MG63 (cell line): ENCODE measurements at regions not wholly inside any gene's neighbourhood (a gene's known extent, or its start where the extent isn't known, plus 50 kb on each side); places are given as distances from the start of the nearest gene placed in this dataset.

Source experiments
- DNase-seq: peaks from one replicate; pipeline ENCODE4 v3.0.0-alpha.2; 2020
- H3K27me3 ChIP-seq: fragments of 250-450 bp; sonication (Bioruptor Pico); 2 replicates; pipeline ENCODE4 v1.5.1; 2020; ENCODE audit warnings: mild to moderate bottlenecking, moderate library complexity
- H3K36me3 ChIP-seq: fragments of 250-450 bp; sonication (Bioruptor Pico); 2 replicates; pipeline ENCODE4 v1.5.1; 2020; ENCODE audit warnings: mild to moderate bottlenecking, moderate library complexity
- H3K4me3 ChIP-seq: fragments of 250-450 bp; sonication (Bioruptor Pico); 2 replicates; pipeline ENCODE4 v1.5.1; 2020; ENCODE audit warnings: mild to moderate bottlenecking, moderate library complexity
- H3K9me3 ChIP-seq: fragments of 250-450 bp; sonication (Bioruptor Pico); 2 replicates; pipeline ENCODE4 v1.5.1; 2020; ENCODE audit warnings: mild to moderate bottlenecking, moderate library complexity

GRCh38 chr16:77579351-77579891, 142.9 kb upstream of the NUDT7 start:
- Histone ChIP-seq H3K9me3 (no peaks in the 10 kb centered on the region), H3K27me3 (no peaks in the 10 kb centered on the region), H3K36me3 (no peaks in the 10 kb centered on the region), H3K4me3 (no peak overlapping the region)
- no peak for DNase-seq

DNA sequence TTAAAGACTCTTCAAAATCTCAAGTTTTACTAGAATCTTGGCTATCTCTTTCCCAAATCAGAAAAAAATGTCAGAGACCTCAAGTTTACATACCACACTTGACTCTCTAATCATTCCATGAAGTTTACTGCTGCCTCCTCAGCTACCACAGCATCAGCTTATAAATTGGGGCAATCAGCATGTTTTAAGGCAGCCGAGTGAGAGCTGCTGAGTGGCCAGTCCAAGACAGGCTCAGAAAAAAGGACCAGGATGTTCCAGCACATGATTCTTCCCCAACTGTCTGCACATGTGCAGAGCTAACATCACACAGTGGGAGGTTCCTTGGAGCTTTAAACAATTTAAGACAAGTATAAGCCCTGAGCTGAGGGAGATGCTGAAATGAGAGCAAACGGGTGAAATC, 140.6 kb upstream of the NUDT7 start:
- no peaks in the 10 kb centered on the region for H3K9me3 ChIP-seq
- no peak for DNase-seq
- no peaks in the 10 kb centered on the region for H3K36me3 ChIP-seq
- H3K4me3 ChIP-seq: no peak overlapping the region
- no peaks in the 10 kb centered on the region for H3K27me3 ChIP-seq

DNA sequence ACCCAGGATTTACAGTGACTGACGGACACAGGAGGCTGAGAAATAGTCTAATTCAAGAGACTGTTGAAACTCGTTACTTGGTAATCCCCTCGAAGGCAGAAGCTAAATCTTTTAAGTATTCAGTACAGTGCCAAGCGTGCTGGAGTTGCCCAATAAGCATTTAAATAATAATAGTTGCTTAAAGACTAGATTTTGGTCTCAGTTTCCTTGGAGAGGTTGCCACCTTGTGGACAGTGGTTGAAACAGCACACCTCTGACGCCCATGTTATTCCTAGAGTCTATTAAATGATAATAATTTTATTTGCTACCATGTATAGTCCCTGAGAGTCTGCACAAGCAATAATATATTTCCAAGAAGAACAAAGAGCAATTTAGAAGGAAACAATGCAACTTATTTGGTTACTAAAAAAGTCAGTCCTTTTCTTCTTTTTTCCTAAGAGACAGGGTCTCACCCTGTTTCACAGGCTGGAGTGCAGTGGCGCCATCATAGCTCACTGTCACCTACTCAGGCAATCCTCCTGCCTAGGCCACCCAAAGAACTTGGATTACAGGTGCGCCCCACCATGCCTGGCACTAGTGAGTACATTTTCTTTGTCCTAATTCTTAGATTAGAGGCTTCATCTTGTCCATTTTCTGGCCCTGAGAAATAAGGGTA, 138.0 kb upstream of the NUDT7 start:
- H3K4me3 ChIP-seq: no peak overlapping the region
- H3K9me3 ChIP-seq: no peaks in the 10 kb centered on the region
- no peaks in the 10 kb centered on the region for H3K36me3 ChIP-seq
- DNase-seq: peak; percentile 16
- no peaks in the 10 kb centered on the region for H3K27me3 ChIP-seq

GRCh38 chr16:77585379-77586251, 136.7 kb upstream of the NUDT7 start:
- H3K4me3 ChIP-seq: no peak overlapping the region
- H3K9me3 ChIP-seq: no peaks in the 10 kb centered on the region
- H3K27me3 ChIP-seq: no peaks in the 10 kb centered on the region
- peak; percentile 79 for DNase-seq
- no peaks in the 10 kb centered on the region for H3K36me3 ChIP-seq

GRCh38 chr16:77588389-77588788, 133.9 kb upstream of the NUDT7 start:
- Histone ChIP-seq H3K27me3 (no peaks in the 10 kb centered on the region), H3K4me3 (no peak overlapping the region), H3K36me3 (no peaks in the 10 kb centered on the region), H3K9me3 (no peaks in the 10 kb centered on the region)
- DNase-seq: no peak

DNA sequence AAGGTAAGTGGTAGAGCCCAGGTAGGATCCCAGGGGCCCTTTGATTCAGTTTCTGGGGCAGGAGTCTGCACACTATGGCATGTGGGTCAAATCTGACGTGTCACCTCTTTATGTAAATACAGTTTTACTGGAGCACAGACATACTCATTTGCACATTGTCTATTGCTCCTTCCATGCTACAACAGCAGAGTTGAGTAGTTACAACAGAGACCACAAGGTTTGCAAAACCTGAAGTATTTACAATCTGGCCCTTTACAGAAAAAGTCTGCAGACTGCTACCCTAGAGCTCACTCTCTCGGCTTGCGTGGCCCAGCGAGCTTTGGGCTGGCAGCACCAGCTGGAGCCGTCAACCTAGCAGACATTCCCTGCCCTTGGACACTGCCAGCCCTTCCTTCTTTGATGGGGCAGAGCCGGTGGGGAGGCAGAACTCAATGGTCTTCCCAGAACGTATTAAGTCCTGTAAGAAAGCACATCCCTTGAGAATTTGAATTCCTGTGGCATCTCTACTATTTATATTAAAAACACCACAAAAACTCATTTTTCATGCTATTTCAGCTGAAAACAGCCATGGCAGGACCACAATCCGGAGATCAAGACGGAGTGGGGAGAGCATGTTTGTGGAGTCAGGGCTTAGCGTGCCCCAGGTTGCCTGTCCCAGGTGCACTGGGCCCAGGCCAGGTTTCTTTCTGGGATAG, 133.1 kb upstream of the NUDT7 start:
- H3K9me3 ChIP-seq: no peaks in the 10 kb centered on the region
- no peak for DNase-seq
- no peak overlapping the region for H3K4me3 ChIP-seq
- no peaks in the 10 kb centered on the region for H3K27me3 ChIP-seq
- H3K36me3 ChIP-seq: no peaks in the 10 kb centered on the region

DNA sequence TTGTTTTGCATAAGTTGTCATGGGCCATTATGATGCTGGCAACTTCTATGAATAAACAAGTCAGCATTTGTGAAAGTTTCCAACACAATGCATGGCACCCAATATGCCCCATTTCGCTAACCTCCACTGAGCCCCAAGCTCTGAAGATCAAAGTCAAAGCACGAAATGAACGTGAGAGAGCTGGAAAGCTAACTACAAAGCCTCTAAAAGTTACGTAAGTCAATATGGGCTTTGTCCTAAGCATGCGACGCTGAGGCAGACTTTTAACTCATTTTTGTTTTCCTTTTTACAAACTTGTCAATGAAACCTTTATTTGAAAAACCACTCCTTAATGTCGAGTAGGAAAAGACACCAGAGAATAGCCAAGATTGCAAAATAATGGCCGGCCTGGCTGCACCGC, 131.6 kb upstream of the NUDT7 start:
- H3K4me3 ChIP-seq: no peak overlapping the region

GRCh38 chr16:77591347-77591746, 131.0 kb upstream of the NUDT7 start:
- Histone ChIP-seq H3K36me3 (no peaks in the 10 kb centered on the region), H3K9me3 (no peaks in the 10 kb centered on the region), H3K27me3 (no peaks in the 10 kb centered on the region), H3K4me3 (no peak overlapping the region)
- DNase-seq: no peak

More for the DNA sequence above, 131.6 kb upstream of the NUDT7 start:
- Histone ChIP-seq H3K27me3 (no peaks in the 10 kb centered on the region), H3K9me3 (no peaks in the 10 kb centered on the region), H3K36me3 (no peaks in the 10 kb centered on the region)
- DNase-seq: no peak

DNA sequence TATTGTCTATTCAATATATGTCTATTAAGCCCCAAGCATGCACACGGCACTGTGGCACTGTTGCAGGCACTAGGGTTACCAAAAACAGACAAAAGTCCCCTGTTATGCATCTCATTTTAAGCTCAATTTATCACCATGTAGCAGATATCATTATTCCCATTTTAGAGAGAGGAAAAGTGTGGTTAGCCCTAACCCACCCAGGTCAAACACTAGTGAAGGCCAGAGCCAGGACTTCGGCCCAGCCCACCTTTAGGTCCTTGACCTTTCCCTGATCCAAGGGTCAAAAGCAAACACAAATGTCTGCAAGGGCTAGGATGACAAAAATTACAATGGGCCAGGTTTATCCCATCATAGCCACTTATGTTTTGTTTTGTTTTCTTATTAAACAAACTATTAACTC, 130.3 kb upstream of the NUDT7 start:
- H3K9me3 ChIP-seq: no peaks in the 10 kb centered on the region
- DNase-seq: no peak
- no peak overlapping the region for H3K4me3 ChIP-seq
- no peaks in the 10 kb centered on the region for H3K36me3 ChIP-seq
- H3K27me3 ChIP-seq: no peaks in the 10 kb centered on the region

GRCh38 chr16:77594057-77594456, 128.3 kb upstream of the NUDT7 start:
- DNase-seq: no peak
- H3K27me3 ChIP-seq: no peaks in the 10 kb centered on the region
- H3K36me3 ChIP-seq: no peaks in the 10 kb centered on the region
- H3K4me3 ChIP-seq: no peak overlapping the region
- no peaks in the 10 kb centered on the region for H3K9me3 ChIP-seq

DNA sequence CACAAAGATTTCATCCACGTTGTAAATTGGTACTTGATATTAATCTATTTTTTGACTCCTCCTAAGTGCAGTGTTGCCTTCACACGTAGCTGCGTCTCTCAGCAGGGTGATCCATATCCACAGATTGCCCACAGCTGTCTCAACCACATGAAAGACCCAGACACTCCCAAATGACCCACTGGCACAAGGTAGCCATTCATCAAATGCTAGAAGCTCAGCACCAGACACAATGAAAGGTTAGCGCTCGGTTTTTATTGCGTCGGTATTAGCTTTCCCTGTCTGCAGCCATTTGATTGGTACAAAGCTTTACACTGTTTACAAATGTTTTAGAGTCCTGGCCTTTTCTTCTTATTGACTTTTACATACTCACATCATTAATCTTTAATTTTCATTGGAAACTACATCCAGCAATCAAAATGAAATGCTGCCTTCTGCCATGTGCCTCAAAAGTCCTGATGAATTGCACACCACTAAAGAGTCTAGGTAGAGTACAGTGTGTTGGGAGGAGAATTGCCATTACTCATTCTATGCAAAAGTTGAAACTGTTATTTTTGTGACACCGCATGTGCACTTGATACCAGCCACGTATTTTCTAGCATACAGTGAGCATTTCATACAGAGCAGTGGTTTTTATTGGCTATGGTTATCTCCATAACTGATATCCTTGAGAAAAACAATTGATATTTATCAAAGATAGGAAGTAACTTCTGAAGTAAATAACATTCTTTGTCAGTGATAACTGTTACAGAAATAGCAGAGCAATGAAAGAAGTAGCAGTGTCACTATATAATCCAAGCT, 127.3 kb upstream of the NUDT7 start:
- Histone ChIP-seq H3K4me3 (no peak overlapping the region), H3K36me3 (no peaks in the 10 kb centered on the region), H3K9me3 (no peaks in the 10 kb centered on the region), H3K27me3 (no peaks in the 10 kb centered on the region)
- no peak for DNase-seq

DNA sequence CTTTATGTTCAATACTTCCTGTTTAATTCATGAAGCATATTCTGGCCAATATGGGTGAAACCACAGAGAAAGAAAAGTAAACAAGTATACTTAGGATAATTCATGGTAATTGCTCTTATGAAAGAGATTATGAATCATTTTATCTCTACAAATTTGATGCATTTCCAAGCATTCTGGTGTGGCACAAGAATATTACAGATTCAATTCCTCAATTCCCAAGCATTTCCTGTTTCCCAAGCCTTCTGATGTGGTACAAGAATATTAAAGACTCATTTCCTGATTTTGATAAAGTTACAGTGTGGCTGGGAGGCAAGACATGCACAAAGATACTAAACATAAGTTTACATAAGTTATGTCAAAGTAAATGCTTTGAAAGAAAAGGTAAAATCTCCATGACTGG, 126.1 kb upstream of the NUDT7 start:
- H3K27me3 ChIP-seq: no peaks in the 10 kb centered on the region
- H3K4me3 ChIP-seq: no peak overlapping the region
- H3K36me3 ChIP-seq: no peaks in the 10 kb centered on the region
- no peak for DNase-seq
- no peaks in the 10 kb centered on the region for H3K9me3 ChIP-seq

DNA sequence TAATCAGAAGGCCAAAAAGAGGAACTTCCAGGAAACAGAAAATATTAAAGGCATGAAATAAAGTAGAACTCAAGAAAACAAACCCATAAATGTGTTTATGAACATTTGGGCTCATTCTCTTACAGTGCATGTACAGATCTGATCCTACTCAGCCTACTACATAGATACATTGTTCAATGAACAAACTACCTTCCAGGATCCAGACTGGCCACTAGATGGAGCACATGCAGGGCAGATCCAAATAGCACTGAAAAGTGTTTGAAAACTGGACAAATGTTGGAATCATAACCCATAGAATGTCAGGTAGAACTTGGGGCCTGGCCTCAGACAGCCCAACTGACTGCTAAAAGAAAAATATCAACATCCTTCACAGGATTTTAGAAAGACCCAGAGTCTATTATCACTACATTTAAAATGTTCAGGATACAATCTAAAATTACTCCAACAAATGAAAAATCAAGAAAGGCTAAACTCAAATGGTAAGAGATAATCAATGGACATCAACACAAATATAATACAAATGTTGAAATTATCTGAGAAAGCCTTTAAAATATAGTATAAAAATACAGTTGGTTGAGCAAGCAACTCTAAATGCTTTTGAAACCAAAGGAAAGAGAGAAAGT, 122.4 kb upstream of the NUDT7 start:
- no peaks in the 10 kb centered on the region for H3K27me3 ChIP-seq
- no peak overlapping the region for H3K4me3 ChIP-seq
- no peak for DNase-seq
- H3K36me3 ChIP-seq: no peaks in the 10 kb centered on the region
- H3K9me3 ChIP-seq: 0 out of 2 replicates have a peak, but pooled peaks cover 5% of the 10 kb centered on the region

DNA sequence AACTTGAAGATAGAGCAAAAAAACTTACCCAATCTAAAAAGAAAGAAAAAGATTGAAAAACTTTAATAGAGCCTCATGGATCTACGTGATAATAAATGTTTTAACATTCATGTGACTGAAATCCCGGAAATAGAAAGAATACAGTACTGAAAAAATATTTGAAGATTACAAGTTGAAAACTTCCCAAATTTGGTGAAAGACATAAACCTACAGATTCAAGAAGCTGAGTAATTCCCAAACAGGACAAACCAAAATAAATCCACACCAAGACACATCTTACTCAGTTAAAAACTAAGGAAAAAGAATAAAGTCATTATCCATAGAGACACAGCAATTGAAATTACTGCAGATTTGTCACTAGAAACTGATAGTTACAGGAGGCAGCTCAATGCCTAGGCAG, 121.8 kb upstream of the NUDT7 start:
- Histone ChIP-seq H3K4me3 (no peak overlapping the region), H3K9me3 (0 out of 2 replicates have a peak, but pooled peaks cover 5% of the 10 kb centered on the region), H3K36me3 (no peaks in the 10 kb centered on the region), H3K27me3 (no peaks in the 10 kb centered on the region)
- DNase-seq: no peak

GRCh38 chr16:77603656-77604055, 118.7 kb upstream of the NUDT7 start:
- Histone ChIP-seq H3K36me3 (no peaks in the 10 kb centered on the region), H3K4me3 (no peak overlapping the region), H3K9me3 (0 out of 2 replicates have a peak, but pooled peaks cover 5% of the 10 kb centered on the region), H3K27me3 (no peaks in the 10 kb centered on the region)
- DNase-seq: no peak

DNA sequence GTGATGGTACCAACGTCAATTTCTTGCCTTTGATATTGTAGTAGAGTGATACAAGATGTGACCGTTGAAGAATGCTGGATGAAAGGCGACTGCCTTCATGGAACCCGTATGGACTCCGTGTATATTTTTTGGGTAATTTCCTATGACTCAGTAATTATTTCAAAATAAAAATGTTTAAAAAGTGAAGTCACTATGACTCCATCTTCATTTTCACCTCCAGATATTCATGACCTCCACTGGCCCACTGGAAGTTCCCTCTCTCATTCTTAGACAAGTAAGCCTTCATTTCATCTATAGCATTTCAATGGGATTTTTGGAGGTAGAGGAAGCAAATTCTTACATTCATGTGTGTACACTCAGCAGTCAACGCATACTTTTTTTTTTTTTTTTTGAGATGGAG, 111.8 kb upstream of the NUDT7 start:
- no peaks in the 10 kb centered on the region for H3K9me3 ChIP-seq
- H3K27me3 ChIP-seq: no peaks in the 10 kb centered on the region
- no peaks in the 10 kb centered on the region for H3K36me3 ChIP-seq
- no peak for DNase-seq
- H3K4me3 ChIP-seq: no peak overlapping the region
